HG02623 (cell line): ENCODE measurements at regions not wholly inside any gene's neighbourhood (a gene's known extent, or its start where the extent isn't known, plus 50 kb on each side); places are given as distances from the start of the nearest gene placed in this dataset.
"Not testable (repeated sequence)": the region's sequence is repeated elsewhere in the genome, so short reads cannot be mapped to it uniquely, and the experiment has no call there.

Source experiments
- ATAC-seq: cut with Tn5 transposase; IDR thresholded peaks from one replicate; pipeline ENCODE4 v1.9.1; 2021; ENCODE audit warnings: moderate library complexity; ENCODE audit not compliant: unreplicated experiment

DNA sequence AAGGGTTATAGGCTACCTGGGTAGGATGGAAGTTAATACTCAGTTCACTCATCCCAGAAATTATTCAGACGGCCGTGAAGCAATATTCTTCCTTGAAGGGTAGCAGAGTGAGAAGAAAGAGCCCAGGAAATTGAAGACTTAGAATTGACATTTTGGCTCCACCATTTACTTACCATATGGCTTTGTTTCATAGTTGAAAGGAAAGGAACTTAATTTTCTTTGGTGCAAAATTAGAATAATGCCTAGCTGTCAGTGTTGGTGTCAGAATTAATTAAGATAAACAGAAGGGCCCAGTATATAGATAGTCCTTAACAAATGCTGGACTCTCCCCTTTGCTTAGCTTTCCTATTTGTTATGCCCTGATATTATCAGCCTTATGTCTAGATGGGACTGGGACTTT lies 263.2 kb downstream of the KCNJ3 start:
- ATAC-seq = no peak

DNA sequence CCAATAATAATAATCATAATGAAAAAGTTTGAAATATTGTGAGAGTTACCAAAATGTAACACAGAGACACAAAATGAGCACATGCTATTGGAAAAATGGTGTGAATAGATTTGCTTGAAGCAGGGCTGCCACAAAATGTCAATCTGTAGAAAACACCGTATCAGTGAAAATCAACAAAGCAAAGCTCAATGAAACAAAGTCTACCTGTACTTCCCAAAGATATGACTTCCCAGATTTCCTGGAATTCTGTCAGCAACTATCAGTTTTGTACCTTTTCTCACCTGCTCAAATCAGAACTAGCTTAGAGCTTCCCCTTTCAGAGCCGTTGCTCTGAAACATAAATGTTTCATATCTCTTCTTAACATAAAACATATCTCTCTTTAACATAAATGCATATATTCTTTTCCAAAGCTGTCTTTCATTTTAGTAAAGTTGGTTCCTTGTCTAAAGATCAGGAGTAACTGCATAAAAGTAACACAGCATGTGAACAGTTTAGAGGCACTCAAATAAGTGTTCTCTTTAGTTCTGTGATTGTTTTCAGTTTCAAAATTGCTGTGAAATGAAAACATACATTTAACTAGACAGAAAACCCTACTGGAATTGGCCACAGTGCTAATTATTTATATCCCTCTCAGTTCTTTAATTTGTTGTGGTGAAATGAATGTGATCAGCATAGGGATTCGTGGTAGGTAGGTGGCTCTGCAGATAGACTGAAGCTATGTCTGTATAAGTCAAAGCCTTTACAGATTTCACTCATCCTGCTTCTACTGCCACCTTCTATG lies 262.5 kb downstream of the KCNJ3 start:
- ATAC-seq = peak; percentile 77

DNA sequence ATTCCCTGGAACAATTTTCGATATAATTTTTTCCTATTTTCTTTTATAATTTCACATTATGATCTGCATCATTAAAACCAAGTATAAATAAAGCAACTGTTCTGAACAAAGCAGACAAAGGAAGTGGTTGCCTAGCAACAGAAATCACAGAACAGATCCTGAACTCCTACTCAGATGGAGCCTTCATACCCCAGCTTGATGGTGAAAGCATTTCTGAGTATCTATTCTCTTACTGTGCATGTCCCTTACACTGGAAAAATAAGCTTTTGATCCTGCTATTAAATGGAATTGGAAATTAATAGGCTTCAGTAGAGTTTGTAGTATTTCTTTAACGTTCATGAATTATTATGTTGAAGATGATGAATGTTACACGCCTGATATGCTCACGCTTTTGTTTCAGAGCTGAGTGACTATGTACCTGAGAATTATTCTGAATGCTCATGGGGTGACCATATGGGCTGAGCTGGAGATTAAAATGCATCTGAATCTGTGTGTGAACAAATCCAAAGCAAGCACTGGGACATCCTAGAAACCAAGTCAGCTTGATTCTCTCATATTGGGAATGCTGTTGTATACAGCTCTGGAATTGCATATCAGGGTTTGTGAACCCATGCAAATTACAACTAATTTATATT lies 254.0 kb downstream of the KCNJ3 start:
- no peak for ATAC-seq

DNA sequence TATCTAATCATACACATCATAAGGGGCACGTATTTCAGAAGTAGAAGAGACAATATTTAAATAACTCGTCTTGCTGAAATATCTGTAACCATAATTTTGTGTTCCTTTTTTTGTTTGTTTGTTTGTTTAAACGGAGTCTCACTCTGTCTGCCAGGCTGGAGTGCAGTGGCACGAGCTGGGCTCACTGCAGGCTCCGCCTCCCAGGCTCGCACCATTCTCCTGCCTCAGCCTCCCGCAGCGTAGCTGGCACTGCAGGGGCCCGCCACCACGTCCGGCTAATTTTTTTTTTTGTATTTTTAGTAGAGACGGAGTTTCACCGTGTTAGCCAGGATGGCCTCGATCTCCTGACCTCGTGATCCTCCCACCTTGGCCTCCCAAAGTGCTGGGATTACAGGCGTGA lies 248.9 kb downstream of the KCNJ3 start:
- ATAC-seq = not testable (repeated sequence)

DNA sequence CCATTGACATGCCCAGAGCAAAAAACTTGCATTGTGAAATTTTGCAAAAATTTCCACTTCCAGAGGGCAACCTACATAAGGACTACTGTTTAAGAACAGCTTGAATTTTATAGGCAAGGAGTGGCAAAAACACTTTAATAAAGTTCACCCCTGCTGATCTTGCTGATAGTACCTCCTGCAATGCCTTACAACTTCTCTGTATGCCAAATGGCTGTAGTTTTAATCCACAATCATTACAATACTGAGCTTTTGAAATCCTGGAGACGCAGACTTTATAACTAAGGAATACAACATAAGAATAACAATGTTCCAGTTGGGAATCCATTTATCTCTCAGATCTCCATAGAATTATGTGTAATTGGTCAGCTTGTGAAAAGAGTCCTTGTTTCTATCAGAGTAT lies 247.5 kb downstream of the KCNJ3 start:
- ATAC-seq = no peak

GRCh38 chr2:154941379-154941778 lies 242.9 kb downstream of the KCNJ3 start:
- no peak for ATAC-seq

- ATAC-seq = no peak
These were observed 235.7 kb downstream of the KCNJ3 start for GRCh38 chr2:154934213-154934612.

DNA sequence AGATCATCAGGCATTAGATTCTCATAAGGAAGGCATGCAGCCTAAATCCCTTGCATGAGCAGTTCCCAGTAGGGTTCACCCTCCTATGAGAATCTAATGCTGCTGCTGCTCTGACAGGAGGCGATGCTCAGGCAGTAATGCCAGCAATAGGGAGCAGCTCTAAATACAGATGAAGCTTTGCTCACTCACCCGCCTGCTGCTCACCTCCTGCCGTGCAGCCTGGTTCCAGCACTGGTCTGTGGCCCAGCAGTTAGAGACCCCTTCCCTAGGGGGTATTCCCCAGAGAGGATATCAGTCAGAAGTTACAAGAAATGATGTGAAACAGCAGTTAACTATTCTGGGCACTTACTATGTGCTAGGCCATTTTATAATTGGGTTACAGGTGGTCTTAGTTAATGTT lies 226.0 kb downstream of the KCNJ3 start:
- ATAC-seq = no peak

DNA sequence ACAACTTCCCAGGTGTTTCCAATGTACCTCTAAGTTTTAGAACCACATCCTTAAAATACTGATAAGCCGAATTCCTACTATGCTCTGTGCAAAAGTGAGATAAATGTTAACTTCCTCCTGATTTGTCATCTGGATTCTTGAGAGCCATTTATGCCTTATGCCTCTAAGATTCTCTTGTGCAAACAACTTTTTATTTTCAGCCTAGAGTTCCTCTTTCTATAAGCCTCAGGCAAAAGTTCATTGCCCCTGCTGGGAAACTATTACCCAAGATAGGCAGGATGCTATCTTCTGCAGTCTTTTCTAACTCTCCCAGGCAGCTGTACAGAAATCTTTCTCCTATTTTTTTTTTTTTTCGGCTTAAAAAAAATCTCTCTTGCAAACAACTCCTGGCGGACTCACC lies 216.1 kb downstream of the KCNJ3 start:
- no peak for ATAC-seq

DNA sequence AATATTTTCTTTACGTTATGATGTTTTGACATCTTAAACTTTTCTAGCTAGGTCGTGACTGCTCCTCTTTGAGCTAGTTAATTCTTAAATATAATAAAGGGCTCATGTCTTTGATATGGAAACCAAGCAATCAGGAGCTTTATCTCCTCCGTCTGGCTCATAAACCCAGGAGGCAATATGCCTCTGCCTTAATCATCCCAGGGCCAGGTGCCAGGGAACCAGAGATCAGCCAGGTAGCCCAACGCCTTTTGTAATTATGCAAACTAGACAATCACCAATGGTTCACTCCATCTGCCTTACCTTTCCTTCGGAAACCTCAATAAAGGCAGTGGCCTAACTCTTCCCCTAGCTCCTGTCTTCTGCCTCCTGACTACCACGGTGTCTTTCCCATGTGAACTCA lies 213.7 kb downstream of the KCNJ3 start:
- ATAC-seq = no peak

DNA sequence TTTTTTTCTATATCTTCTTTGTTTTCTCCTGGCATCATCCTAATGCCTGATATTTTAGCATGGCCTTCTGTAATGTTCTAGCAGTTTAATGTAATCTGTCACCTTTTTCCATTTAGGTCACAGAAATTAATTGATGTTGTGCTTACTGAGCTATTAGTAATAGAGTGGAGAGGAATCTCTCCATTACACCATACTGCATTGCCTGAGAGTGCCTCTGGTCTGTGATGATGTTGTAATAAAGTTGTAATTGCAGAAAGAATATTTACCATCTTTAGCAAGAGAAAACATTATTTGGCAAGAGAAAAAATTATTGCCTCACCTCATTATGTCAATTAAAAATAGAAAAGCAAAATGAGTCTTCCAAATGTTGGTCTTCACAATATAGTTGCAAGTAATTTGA lies 213.2 kb downstream of the KCNJ3 start:
- no peak for ATAC-seq

- no peak for ATAC-seq
These were observed 212.2 kb downstream of the KCNJ3 start for GRCh38 chr2:154910701-154911100.

- no peak for ATAC-seq
These were observed 209.8 kb downstream of the KCNJ3 start for GRCh38 chr2:154908327-154908726.
